ENCODE measurements at regions not wholly inside any gene's neighbourhood (a gene's known extent, or its start where the extent isn't known, plus 50 kb on each side); places are given as distances from the start of the nearest gene placed in this dataset.
"Not testable (repeated sequence)": the region's sequence is repeated elsewhere in the genome, so short reads cannot be mapped to it uniquely, and the experiment has no call there.

DNA sequence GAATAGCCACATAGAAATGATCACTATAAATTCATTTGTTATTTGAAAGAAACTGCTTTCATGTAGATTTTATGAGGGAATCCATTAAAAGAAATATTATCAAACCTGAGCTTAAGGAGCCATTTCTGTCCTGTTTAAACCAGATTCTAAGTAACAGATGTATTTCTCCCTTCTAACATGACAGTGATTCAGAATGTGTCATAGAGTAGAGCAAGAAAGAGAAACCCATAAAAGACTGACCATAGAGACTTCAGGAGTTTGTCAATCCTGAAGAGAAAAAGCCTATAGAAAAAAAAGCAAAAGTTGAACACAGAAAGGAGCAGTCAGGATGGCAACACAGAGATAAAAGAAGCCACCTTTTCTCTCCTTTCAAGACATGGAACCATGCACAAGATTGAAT, 390.6 kb downstream of the PRIM2 start:
- DNase-seq, result not testable (repeated sequence)

DNA sequence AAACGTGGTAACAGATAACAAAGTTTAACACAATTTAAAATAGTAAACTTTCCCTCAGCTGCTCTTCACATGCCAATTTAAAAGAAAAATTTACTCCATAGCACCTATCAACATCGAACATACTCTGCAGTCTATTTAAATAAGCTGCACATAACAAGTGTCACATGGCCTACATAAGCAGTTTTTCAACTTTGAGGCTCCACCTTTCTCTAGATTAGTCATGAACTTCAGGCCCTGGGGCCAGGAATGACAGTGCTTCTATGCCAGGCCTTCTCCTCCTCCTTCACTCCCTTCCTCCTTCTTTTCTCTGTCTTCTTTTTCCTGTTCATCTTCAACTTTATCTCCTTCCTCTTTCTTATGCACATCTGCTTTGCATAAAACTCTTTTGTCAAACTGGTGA, 405.1 kb downstream of the PRIM2 start:
- DNase-seq, result not testable (repeated sequence)

DNA sequence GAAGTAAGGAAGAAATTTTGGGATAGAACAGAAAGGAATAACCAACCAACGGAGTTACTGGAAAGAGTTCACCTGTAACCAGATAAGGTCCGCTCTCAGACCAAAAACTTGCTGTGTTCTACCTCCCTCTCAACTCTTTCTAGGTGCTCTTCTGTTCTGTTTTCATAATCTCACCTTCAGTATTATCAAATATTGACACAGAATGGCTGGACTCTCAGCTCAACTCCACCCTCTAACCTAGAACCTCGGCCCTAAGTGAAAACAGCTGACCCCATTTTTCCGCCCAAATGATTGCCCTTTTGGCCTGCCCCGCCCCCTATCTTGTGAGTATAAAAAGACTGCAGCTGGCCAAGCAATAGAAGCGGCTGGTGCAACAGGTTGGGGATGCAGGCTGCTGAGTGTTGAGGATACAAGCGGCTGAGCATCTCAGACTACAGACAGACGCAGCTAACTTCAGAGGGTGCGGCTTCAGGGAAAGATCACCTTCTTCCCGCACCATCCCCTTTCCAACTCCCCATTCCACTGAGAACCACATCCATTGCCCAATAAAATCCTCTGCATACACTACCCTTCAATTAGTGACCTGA, 406.5 kb downstream of the PRIM2 start:
- DNase-seq, result not testable (repeated sequence)

GRCh38 chr6:57729407-57729806, 412.0 kb downstream of the PRIM2 start:
- DNase-seq, result not testable (repeated sequence)

DNA sequence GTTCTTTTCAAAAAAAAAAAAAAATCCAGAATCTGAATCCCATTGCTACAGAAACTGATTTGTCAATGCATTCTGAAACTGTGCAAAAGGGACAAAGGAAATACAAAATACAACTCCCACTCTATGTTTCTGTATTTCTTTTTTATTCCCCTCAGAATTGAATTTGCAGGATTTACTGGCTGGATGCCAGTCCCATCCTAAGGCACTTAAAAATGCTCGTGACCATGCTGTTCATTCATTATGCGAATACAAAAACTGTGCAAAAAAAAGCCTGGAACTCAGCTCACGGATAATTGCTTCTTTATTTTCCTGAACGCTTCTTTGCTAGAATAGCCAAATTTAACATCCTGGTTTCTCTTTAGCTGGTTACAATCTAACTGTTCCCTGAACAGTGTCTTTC, 413.3 kb downstream of the PRIM2 start:
- not testable (repeated sequence) for DNase-seq

DNA sequence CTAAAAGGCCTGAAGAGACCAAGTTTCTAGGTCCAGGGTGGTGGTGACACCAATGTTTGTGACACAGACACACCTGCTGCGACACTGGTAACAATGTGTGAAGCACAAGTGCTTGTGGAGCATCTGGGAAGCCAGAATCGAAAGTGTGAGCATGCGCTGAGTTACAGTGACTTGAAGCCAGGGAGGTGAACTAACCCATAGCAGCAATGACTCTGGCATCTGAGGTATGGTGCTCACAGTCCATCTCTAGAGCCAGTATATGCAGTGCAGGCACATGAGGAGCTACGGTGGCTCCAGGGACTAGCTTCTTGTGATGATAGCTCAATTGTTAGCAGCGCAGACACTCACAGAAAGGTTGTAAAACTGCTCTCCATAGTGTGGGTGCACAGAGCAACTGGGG, 430.3 kb downstream of the PRIM2 start:
- not testable (repeated sequence) for DNase-seq

DNA sequence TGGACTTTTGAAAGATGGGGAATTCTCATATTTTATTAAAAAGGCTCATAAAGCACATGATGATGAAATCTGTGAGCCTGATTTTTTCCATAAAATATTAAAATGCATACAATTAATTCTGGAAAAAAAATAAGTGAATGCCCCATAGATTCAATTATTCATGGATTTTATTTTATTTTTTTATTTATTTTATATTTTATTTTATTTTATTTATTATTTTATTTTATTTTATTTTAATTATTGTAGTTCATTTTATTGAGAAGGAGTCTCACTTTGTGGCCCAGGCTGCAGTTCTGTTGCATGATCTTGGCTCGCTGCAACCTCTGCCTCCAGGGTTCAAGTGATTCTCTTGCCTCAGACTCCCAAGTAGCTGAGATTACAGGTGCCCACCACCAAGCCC, 442.4 kb downstream of the PRIM2 start:
- DNase-seq, result not testable (repeated sequence)

DNA sequence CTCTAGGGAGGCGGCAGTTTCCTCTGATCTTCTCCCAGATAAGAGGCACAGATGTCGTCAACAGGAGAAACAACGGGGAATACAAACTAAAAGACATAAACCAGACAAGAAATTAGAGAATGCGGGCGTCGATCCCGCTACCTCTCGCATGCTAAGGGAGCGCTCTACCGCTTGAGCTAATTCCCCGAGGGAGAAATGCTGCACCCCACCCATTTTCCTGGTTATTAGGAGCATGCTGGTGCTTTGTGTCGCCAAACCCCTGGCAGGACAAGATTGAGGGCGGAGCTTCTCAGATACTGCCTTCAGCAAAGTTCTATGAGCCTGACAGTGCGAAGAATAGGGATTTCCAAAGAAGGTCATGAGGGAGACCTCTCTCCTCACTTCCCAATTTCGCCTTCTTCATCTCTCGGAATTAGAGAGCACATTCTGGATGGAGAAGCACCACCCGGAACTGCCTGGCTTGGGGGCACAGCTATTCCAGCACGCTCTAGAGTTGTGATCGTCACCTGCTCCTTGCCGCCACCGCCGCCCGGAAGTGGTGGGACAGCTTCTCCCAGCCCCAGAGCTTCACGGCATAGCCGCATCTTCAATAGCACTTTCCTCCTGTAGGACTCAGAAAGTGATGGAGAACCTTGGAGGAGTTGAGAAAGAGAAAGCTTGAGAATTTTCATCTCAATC, 475.4 kb downstream of the PRIM2 start:
- DNase-seq, result not testable (repeated sequence)

DNA sequence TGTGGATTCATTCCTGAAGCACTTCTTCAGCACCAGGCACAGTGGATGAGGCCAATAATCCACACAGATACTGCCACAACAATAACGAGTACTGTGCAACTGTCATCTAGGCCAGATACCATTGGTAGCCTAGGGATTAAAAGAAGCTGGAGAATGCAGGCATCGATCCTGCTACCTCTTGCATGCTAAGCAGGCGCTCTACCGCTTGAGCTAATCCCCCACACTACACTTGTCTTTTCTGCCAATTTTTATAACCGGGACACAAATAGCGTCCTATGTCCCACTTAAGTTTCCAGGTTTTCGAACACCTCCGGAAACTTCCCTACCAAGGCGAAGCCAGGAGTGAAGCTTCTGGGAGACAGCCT, 475.9 kb downstream of the PRIM2 start:
- not testable (repeated sequence) for DNase-seq

- DNase-seq, result not testable (repeated sequence)
Observed at GRCh38 chr6:57799703-57800479, 482.5 kb downstream of the PRIM2 start.

DNA sequence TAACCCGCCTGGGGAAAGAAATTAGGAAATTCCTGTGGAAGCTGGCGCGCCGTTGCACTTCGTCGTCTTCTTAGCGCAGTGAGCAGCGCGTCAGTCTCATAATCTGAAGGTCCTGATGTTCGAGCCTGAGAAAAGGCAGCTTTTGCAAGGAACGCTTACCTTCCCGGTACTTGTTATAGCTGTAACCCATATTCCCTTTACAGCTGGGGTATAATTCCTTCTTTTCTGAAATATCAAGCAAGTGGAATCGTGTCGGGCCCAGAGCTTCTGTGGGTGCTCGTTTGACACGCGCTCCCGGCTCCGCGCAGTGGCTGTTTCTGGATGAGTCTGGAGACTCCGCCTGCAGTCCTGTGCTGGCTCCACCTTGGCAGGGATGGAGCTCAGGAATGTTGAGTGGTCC, 491.2 kb downstream of the PRIM2 start:
- DNase-seq, result not testable (repeated sequence)

GRCh38 chr6:57809454-57809853, 492.0 kb downstream of the PRIM2 start:
- not testable (repeated sequence) for DNase-seq

DNA sequence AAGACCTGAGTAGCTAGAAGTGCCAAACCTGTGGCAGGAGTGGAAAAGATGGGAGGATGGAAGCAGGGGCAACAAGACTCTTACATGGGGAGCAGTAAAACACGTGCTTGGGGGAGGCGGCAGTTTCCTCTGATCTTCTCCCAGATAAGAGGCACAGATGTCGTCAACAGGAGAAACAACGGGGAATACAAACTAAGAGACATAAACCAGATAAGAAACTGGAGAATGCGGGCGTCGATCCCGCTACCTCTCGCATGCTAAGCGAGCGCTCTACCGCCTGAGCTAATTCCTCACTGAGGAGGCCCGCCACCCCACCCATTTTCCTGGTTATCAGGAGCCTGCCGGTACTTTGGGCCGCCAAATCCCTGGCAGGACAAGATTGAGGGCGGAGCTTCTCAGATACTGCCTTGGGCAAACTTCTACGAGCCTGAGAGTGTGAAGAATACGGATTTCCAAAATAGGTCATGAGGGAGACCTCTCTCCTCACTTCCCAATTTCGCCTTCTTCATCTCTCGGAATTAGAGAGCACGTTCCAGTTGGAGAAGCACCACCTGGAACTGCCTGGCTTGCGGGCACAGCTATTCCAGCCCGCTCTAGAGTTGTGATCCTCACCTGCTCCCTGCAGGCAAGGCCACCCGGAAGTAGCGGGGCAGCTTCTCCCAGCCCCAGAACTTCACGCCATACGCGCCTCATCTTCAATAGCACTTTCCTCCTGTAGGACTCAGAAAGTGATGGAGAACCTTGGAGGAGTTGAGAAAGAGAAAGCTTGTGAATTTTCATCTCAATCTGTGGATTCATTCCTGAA, 496.0 kb downstream of the PRIM2 start:
- DNase-seq, result not testable (repeated sequence)

DNA sequence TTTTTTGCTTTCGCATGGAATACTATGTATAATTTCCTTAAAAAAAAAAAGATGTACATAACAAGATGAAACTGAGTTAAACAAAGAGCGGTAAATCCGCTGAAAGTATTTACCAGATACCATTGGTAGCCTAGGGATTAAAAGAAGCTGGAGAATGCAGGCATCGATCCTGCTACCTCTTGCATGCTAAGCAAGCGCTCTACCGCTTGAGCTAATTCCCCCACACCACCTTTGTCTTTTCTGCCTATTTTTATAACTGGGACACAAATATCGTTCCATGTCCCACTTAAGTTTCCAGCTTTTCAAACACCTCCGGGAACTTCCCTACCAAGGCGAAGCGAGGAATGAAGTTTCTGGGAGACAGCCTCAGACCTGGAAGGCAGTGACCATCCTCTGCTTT, 498.4 kb downstream of the PRIM2 start:
- DNase-seq, result not testable (repeated sequence)

GRCh38 chr6:57821325-57821724, 503.9 kb downstream of the PRIM2 start:
- DNase-seq, result not testable (repeated sequence)

DNA sequence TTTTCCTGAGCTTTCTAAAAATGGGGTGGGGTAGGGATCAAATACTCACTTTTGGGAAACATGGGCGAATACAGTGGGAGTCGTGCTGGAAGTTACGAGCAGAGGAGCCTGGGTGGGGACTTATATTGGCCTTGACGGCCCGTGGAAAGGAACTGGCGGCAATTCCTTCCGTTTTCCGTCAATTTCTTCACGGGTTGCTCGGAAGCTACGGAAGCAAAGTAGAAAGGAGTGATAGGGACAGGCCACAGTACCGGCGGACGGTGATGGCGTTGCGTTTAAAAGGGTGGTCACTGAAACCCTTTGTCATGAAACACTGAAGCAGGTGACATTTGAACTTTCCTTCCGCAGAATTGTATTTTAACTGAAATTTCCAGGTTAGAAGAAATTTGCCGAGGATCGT, 505.0 kb downstream of the PRIM2 start:
- not testable (repeated sequence) for DNase-seq

DNA sequence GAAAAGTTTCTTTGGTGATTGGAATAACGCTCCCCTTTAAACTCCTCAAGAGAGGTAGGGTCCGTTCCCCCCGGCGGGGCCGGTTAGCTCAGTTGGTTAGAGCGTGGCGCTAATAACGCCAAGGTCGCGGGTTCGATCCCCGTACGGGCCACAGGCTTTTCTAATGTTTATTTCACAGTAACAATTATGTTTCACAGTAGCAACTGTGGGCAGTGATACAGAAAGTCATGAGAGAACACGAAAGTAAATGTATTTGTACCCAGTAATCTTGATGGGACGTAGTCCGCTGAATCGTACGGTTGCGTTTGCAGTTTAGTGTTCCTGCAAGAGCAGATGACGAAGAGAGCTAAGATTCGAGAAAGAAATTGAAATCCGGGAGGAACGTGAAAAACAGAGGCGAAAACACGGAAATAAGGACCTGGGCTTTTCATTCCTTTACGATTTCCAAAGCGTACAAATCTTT, 505.5 kb downstream of the PRIM2 start:
- no peak for DNase-seq

GRCh38 chr6:57837622-57838209, 520.3 kb downstream of the PRIM2 start:
- not testable (repeated sequence) for DNase-seq

DNA sequence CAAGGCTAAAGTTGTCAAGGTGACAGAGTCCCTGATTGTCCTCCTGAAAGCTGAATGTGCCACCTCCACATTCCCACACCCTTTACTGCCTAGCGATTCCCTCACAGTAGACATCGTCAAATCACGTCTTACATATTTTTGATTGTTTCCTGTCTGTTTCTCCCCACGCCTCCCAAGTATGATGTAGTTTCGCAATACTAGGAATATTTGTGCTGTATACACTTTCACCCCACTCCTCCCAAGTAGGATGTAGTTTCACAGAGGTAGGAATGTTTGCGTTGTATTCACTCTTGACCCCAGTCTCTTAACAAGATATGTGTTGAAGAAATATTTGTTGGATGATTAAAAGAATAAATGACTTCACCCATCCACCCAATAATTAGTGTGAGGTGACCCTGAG, 524.1 kb downstream of the PRIM2 start:
- DNase-seq, result not testable (repeated sequence)

DNA sequence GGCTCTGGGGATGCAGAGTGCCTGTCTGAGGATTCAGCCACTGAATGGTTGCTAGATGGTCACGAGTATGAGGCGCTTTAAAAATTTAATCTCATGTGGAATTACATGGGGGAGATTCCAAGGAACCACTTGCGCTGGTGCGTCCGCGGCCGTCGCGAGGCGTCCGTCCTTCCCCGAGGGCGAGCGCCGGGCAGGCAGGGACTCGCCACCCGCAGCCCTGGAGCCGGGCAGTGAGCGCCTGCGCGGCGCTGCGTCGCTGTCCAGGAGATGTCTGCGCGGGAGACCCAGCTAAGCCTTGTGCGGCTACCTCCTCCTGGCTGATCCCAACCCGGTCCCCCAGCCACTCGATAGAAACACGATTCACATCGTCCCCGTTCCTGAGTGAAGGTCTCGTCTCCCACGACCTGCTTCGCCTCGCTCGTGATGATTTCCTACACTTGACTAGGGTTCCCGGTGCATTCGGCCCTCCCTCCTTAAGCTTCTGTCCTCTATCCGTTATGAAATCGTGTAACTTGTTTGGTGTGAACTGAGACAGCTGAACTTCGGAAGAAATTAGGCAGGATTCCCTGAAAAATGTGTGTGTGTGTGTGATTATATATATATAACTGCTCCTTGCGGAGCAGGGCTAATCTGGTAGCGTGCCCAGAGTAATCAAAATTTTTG, 536.4 kb downstream of the PRIM2 start:
- DNase-seq, result not testable (repeated sequence)

DNA sequence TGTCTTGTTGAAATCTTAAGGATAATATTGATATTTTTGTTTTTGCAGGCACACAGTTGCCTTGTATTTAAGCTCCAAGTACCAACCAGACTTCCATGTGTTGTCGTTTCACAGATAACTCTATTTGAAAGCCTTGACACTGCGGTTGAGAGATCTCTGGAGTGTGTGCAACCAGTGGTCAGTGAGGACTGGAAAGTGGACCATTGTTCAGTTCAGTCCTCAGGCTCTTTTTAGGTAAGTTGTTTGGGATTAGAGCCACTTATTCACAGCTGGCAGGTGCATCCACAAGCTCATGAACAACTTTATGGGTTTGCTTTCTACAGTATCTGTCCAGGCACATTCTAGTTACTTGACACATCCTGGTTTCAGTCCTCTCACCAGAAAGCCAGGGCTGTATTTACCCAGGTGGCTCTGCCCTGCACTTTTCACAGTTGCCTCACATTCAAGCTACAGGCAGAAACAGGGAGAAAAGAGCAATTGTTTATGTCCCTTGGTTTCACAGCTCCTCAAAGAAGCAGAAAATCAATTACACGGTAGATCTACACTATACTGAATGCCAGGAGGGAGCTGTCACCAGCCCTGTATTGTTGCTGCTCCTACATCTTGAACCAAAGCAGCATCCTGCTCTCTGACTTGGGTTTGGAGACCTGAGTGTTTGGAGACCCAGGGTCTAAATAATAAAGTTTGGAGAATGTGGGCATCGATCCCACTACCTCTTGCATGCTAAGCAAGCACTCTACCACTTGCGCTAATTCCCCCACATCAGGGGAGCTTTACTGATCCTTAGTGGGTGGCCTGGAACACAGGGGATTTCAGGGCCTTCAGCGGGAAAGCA, 543.3 kb downstream of the PRIM2 start:
- not testable (repeated sequence) for DNase-seq
